Activated T-cell treated with anti-CD3 and anti-CD28 coated beads for 1 hour (primary cell): ENCODE measurements at regions not wholly inside any gene's neighbourhood (a gene's known extent, or its start where the extent isn't known, plus 50 kb on each side); places are given as distances from the start of the nearest gene placed in this dataset.

Experiments used
- DNase-seq: peaks from one replicate; pipeline ENCODE4 v3.0.0-alpha.2; 2020; ENCODE audit warnings: low read depth

DNA sequence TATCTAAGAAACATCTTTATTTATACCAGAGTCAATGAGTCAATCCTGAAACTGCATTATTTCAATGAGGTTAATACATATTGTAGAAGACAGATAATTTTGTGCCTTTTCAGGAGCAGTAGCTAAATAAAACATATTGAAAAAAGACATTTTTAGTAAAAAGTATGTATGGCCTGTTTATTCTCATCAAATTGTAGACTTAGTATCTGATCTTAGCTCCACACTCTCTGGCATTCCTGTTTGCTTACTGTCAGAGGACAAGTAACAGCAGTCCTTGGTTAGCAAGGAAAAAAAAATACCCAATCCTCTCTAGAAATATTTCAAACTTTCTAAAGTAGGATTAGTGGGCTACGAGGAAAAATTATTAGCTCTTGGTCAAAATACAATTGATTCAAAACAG, 50.5 kb upstream of the GUCY1A1 start:
- DNase-seq = no peak

GRCh38 chr4:155615081-155615887, 51.4 kb upstream of the GUCY1A1 start:
- no peak for DNase-seq

GRCh38 chr4:155614111-155614762, 52.4 kb upstream of the GUCY1A1 start:
- DNase-seq = no peak

- DNase-seq = no peak
These were observed 54.6 kb upstream of the GUCY1A1 start for GRCh38 chr4:155612074-155612473.

- no peak for DNase-seq
These were observed 55.1 kb upstream of the GUCY1A1 start for GRCh38 chr4:155611501-155611900.

- DNase-seq = no peak
These were observed 56.5 kb upstream of the GUCY1A1 start for GRCh38 chr4:155610143-155610542.

GRCh38 chr4:155609455-155610059, 57.1 kb upstream of the GUCY1A1 start:
- DNase-seq = no peak

DNA sequence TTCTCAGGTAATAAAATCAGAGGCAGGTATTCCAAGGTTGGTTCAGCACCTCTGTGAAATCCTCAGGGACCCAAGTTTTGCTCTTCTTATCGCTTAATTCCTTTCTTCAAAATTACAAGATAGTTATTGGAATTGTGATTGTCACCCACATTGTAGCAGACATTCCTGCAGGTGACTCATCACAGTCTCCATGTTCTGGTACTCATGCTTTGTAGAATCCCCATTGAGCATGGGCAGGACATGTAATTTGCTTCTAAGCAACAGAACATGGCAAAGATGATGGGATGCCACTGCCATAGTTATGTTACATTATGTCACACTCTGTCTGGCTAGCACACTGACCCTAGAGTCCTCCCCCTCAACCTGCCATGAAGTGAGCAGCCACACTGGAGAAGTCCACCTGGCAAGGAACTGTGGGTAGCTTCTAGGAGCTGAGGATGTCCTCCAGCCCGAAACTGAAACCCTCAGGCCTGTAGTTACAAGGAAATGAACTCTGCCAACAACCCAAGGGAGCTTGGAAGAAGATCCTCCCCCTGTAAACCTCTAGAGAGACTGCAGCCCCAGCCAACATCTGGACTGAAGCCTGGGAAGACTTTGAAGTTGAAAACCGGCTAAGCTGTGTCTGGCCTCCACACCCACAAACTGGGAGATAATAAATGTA, 58.3 kb upstream of the GUCY1A1 start:
- no peak for DNase-seq

DNA sequence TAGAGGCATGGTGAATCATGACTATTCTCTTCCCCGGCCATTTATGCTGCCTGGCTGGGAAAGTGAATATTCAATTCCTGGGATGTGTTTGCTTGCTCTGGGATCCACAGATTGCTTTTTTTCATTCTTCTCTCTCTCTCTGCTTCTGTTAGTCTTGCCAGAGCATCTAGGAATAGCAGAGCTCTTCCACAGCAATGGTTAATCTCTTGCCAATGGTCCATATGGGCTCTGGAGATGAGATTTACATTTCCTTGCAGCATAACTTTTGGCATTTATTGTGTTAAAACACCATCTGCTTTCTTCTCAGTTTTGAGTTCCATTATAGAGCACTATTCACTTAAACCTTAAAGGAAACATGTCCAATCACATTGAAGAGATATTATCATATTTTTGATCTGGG, 59.2 kb upstream of the GUCY1A1 start:
- no peak for DNase-seq

DNA sequence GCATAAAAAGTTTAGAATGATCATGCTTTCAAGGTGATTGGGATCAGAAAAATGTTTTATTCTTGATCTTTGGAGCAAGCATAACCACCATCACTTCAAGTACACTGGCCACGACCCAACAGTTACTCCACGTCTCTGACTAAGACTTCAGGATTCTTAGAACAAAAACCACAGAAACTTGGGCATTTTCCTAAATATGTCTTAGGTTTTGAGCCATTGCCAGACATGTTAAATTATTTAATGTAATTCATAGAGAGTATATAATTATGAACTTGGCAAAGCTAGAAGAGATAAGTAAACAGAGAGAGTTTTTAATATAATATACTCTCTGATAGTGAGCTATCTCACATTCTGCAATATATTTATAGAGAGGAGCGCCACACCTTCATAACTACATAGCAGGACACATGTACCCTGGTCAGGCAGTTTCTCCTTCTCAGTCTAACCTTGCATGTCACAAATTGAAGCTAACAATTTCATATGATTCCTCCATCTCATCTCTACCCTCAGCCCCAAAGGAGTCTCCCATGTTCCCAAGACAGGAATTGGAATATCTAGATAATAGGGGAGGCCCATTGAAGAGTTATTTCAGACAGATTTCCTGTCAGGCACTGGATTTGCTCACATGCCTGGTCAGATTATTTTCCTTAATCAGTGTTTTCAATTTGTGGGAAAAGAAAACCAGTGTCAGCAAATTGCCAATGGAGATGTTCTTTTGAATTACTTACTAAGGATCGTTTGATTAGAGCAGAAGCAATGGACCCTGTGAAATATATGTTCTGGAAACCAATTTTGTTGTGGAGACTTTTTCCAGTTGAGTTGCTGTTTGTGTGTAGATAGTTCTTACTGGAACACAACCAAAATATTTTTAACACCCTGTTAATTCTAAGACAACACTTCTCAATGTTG, 61.7 kb upstream of the GUCY1A1 start:
- no peak for DNase-seq

DNA sequence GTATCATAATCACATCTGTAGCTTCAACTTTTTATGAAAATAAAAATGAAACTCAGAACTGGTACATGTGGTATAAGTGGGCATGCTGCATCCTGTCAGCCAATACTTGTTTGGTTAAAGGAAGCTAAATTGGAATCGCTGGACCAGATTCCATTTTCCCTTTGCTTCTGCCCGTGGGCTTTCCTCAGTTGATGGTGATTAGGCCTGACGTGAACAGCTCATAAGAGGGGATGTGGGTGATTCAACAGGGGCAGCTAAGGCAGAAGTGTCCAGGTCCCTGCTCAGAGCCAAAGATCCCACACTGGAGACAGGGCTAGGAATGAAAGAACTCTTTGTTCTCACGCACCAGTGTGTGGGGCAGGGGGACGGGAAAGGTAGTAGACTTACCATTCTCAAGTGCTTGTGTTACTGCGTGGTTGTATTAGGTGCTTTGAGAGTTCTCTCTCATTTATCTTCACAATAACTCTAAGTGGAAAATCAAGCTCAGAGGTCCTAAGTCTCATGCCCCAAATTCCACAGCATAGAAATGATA, 63.2 kb upstream of the GUCY1A1 start:
- DNase-seq = no peak

GRCh38 chr4:155602351-155603140, 64.1 kb upstream of the GUCY1A1 start:
- DNase-seq = no peak

DNA sequence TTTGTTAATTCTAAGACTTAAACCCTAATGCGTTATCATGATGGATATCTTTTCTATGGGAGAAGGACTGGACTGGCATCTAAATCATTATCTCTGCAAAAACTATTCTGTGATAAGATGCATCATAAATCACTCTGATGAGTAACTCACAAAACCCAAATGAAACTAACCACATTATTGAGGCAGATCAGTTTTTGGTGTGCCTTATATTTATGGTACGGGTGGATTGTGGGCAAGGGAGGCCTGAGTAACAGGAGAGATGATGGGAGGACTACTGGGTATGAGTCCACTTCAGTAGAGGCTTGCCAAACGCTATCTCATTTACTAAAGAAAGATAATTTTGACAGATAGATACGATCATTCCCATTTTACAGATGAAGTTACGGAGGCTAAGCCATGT, 66.4 kb upstream of the GUCY1A1 start:
- DNase-seq = no peak

- no peak for DNase-seq
These were observed 67.1 kb upstream of the GUCY1A1 start for GRCh38 chr4:155599596-155599995.

DNA sequence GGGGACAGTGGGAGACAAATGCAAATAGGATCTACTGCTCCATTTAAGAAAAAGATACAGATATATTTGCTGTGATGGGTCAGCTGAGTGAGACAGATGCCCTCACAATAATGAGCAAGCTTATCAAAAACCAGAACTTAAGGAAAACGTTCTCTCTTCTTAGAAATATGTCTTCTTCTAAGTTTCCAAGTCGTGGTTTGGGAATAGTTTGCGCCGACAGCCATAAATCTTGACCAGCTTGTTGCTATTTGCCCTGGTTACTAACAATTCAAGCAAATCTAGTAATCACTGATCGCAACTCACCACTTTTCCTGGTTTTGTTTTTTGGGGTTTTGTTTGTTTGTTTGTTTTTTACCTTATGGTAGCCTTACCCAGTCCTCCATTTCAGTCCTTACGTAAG, 67.6 kb upstream of the GUCY1A1 start:
- DNase-seq = no peak

DNA sequence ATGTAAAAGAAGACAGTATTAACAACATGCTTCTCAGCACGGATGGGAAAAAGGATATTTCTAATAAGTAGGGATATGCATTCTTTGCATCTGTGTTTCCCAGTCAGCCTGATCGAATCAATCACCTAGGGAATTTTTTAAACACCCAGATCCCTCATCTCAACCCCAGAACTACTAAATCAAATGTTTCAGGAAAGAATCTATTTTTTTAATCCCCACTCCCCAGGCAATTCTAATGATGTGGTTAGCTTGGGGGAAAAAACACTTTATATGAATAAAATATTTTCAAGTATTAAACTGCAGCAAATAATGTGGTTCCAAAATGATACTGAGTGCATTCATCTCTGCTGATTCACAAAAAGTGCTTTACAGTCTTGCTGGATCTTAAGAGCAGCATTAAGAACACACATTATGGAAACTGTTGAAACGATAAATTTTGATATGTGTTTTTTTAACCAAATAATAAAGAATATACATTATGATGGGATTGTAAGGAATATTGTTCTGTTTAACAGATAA, 68.7 kb upstream of the GUCY1A1 start:
- DNase-seq = no peak

- DNase-seq = no peak
These were observed 69.4 kb upstream of the GUCY1A1 start for GRCh38 chr4:155597281-155597680.

- no peak for DNase-seq
These were observed 72.9 kb upstream of the GUCY1A1 start for GRCh38 chr4:155593793-155594192.

- no peak for DNase-seq
These were observed 73.7 kb upstream of the GUCY1A1 start for GRCh38 chr4:155592938-155593297.

GRCh38 chr4:155592179-155592937, 74.3 kb upstream of the GUCY1A1 start:
- DNase-seq = no peak
